HepG2 (cell line): ENCODE measurements at regions not wholly inside any gene's neighbourhood (a gene's known extent, or its start where the extent isn't known, plus 50 kb on each side); places are given as distances from the start of the nearest gene placed in this dataset.

Experiments
- BRD4 ChIP-seq: sonication (generic); formaldehyde crosslinking; IDR thresholded peaks from 2 replicates; pipeline ENCODE4 v1.4.0; 2020; ENCODE audit warnings: missing genetic modification reagents
- ERF ChIP-seq: IDR thresholded peaks from 2 replicates; pipeline ENCODE4 v1.6.1; 2018; ENCODE audit warnings: missing biosample characterization, missing genetic modification reagents
- HMG20B ChIP-seq: conservative IDR thresholded peaks from 2 replicates; pipeline ENCODE4 v1.6.1; 2016; ENCODE audit warnings: missing genetic modification reagents, missing compliant biosample characterization
- KDM5B ChIP-seq: sonication (generic); formaldehyde crosslinking; IDR thresholded peaks from 2 replicates; pipeline ENCODE4 v1.4.0; 2020; ENCODE audit warnings: missing genetic modification reagents, mild to moderate bottlenecking, borderline replicate concordance
- KLF13 ChIP-seq: sonication (generic); formaldehyde crosslinking; IDR thresholded peaks from 2 replicates; pipeline ENCODE4 v1.4.0; 2020; ENCODE audit warnings: mild to moderate bottlenecking, missing genetic modification reagents
- PHF8 ChIP-seq: sonication (generic); formaldehyde crosslinking; IDR thresholded peaks from 2 replicates; pipeline ENCODE4 v1.5.0; 2020; ENCODE audit warnings: missing genetic modification reagents
- ZFP37 ChIP-seq: sonication (generic); formaldehyde crosslinking; IDR thresholded peaks from 2 replicates; pipeline ENCODE4 v1.4.0; 2020; ENCODE audit warnings: missing genetic modification reagents, borderline replicate concordance
- ZNF282 ChIP-seq: fragments of 450-650 bp; IDR thresholded peaks from 2 replicates; pipeline ENCODE4 v1.6.1; 2018; ENCODE audit not compliant: partially characterized antibody
- ZNF331 ChIP-seq: sonication (generic); formaldehyde crosslinking; IDR thresholded peaks from 2 replicates; pipeline ENCODE4 v1.4.0; 2020; ENCODE audit warnings: missing genetic modification reagents
- ZNF614 ChIP-seq: IDR thresholded peaks from 2 replicates; pipeline ENCODE4 v1.6.1; 2018; ENCODE audit warnings: missing biosample characterization, missing genetic modification reagents, inconsistent platforms, borderline replicate concordance
- TF ChIP-seq, protein P1 (sequence below): IDR thresholded peaks from 2 replicates; pipeline ENCODE4 v1.4.0; 2020; ENCODE audit warnings: mild to moderate bottlenecking, missing genetic modification reagents

DNA sequence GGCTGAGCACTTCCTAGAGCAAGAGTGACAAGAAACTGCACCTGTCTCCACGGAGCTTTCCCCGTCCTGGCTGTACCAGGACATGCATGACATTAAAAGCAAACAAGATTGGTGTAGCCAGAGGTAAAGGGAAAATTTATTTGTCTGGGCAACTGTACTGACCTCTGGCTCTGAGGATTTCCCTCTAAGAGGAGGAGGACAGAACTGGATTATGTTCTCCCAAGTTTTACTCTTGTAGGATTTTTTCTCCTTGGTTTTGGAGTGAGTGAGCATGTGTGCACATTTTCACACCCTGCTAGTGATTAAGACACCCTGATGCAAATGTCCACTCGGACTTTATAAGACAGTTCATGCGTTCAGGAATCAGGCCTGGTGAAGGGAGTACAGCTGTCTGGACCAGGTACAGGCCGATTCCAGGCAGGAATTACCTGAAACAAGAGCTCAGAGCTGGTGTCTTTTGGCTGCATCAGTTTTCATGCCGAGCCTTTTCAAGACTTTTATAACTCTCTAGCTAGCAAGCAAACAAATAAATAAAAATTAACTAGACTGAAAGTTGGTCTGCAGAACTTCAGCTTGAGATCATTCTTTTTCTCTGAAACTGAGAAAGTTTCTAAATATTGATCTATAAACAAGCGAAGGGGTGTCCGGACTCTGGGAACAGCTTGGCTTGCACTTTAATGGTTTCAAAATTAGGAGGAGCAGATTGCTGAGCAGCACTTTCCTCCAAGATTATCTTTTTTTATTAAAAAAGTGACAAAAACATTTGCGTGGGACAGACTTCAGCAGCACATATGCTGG, 51.3 kb upstream of the SPRY1 start (continued):
- TF ChIP-seq, protein P1, sequence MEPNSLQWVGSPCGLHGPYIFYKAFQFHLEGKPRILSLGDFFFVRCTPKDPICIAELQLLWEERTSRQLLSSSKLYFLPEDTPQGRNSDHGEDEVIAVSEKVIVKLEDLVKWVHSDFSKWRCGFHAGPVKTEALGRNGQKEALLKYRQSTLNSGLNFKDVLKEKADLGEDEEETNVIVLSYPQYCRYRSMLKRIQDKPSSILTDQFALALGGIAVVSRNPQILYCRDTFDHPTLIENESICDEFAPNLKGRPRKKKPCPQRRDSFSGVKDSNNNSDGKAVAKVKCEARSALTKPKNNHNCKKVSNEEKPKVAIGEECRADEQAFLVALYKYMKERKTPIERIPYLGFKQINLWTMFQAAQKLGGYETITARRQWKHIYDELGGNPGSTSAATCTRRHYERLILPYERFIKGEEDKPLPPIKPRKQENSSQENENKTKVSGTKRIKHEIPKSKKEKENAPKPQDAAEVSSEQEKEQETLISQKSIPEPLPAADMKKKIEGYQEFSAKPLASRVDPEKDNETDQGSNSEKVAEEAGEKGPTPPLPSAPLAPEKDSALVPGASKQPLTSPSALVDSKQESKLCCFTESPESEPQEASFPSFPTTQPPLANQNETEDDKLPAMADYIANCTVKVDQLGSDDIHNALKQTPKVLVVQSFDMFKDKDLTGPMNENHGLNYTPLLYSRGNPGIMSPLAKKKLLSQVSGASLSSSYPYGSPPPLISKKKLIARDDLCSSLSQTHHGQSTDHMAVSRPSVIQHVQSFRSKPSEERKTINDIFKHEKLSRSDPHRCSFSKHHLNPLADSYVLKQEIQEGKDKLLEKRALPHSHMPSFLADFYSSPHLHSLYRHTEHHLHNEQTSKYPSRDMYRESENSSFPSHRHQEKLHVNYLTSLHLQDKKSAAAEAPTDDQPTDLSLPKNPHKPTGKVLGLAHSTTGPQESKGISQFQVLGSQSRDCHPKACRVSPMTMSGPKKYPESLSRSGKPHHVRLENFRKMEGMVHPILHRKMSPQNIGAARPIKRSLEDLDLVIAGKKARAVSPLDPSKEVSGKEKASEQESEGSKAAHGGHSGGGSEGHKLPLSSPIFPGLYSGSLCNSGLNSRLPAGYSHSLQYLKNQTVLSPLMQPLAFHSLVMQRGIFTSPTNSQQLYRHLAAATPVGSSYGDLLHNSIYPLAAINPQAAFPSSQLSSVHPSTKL: no peak
- no peak for TF ChIP-seq PHF8 (CRISPR knock-in tag)
- TF ChIP-seq ZFP37 (CRISPR knock-in tag): no peak
- no peak for TF ChIP-seq ZNF331 (CRISPR knock-in tag)
- TF ChIP-seq BRD4 (CRISPR knock-in tag): no peak
- TF ChIP-seq ZNF614 (CRISPR knock-in tag): no peak
- TF ChIP-seq HMG20B (CRISPR knock-in tag): no peak
- no peak for TF ChIP-seq KLF13 (CRISPR knock-in tag)
- TF ChIP-seq ERF (CRISPR knock-in tag): no peak
- TF ChIP-seq ZNF282: no peak
- TF ChIP-seq KDM5B (CRISPR knock-in tag): no peak
